HG02885 (cell line): ENCODE measurements at regions not wholly inside any gene's neighbourhood (a gene's known extent, or its start where the extent isn't known, plus 50 kb on each side); places are given as distances from the start of the nearest gene placed in this dataset.
"Not testable (repeated sequence)": the region's sequence is repeated elsewhere in the genome, so short reads cannot be mapped to it uniquely, and the experiment has no call there.

ENCODE experiments used
- ATAC-seq: cut with Tn5 transposase; IDR thresholded peaks from one replicate; pipeline ENCODE4 v1.9.1; 2021; ENCODE audit warnings: mild to moderate bottlenecking; ENCODE audit not compliant: unreplicated experiment, poor library complexity

GRCh38 chr21:36207577-36208320, 51.1 kb downstream of the DOP1B start:
- no peak for ATAC-seq

- ATAC-seq: no peak
These were observed 51.8 kb downstream of the DOP1B start for GRCh38 chr21:36208326-36209013.

GRCh38 chr21:36209626-36210171, 53.1 kb downstream of the DOP1B start:
- no peak for ATAC-seq

- no peak for ATAC-seq
These were observed 54.4 kb downstream of the DOP1B start for GRCh38 chr21:36210779-36211659.

DNA sequence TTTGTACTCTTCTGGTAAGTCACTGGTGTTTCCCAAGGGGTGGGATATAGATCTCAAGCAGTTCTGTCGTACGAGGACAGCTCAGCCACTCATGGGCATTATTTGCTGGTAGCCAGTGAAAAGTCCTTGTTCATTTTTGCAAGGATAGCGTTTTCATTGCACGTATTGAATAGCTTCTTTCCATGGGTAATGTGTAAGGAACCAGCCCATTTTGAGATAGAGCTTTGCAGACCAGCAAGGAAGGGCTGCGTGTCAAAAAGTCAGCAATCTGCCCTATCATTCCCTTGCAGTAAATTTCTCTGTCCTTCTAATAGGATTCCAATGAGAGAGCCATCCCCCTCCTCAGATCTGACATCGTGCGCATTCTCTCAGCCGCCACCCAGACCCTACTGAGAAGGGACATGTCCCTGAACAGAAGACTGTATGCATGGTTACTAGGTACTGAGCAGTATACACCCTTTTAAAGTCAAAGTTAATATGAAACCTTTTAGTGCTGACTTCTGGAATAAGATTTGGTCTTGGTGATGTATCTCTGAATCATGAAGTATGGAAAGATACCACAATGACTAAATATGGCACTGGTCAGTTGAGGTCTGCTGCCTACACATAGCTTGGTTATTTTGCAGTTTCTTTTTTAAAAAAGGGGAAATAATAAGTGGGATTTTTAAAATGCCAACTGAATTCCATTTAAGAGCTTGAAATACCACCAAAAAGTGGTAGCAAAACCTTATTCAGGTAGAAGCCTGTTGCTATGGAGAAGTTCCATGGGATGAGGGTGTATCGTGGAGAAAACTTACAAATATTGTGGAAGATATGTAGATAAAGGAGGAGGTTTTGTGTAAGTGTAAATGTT, 55.3 kb downstream of the DOP1B start:
- no peak for ATAC-seq

DNA sequence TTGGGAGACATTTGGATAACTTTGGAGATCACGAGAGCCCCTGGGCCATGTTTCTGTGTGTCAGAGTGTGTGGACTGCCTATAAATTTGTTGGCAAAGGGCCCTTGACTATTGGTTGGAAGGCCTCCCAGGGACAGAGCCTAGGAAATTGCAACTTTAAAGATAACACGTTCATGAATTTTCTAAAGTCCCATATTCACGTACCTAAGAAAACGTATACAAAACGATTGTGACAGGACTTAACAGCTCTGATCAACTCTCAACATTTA, 55.8 kb downstream of the DOP1B start:
- ATAC-seq: no peak

GRCh38 chr21:36214561-36214960, 57.9 kb downstream of the DOP1B start:
- no peak for ATAC-seq

GRCh38 chr21:36217743-36218142, 61.1 kb downstream of the DOP1B start:
- ATAC-seq: no peak

- ATAC-seq: no peak
These were observed 62.1 kb downstream of the DOP1B start for GRCh38 chr21:36218691-36219090.

DNA sequence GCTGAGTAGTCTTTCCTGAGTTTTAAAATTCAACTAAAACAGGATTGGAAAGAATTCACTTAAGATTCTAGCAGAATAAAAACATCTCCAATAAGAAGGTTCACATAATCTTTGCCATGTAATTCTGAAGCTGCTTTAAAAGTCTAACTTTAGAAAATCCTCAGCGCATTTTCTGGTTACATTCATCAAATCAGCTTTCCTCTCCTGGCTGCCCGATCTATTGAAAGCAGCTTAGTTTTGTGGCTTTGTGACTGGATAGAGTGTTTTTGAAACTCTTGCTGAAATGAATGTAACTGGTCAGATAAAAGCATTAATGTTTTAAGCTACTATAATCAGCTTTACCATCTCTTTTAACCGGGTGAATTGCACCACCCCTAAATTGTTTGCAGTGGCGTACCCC, 66.8 kb downstream of the DOP1B start:
- no peak for ATAC-seq

- no peak for ATAC-seq
These were observed 72.6 kb downstream of the DOP1B start for GRCh38 chr21:36229181-36229580.

- ATAC-seq: not testable (repeated sequence)
These were observed 74.8 kb downstream of the DOP1B start for GRCh38 chr21:36231444-36231843.

DNA sequence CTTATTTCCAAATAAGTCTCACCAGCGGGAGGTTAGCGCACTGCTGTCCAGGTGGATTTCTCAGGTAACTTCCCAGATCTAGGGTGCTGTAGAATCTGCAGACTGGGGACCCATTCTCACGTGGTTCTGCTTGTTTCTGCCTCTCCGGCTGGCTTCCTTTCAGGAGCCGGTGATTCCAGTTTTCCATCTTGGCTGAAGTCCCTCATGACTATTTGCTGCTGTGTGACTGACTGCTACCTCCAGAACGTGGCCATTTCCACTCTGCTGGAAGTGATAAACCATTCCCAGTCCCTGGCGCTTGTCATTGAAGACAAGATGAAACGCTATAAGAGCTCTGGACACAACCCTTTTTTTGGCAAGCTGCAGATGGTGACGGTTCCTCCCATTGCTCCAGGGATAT, 76.0 kb downstream of the DOP1B start:
- no peak for ATAC-seq

GRCh38 chr21:36235058-36235582, 78.5 kb downstream of the DOP1B start:
- no peak for ATAC-seq

GRCh38 chr21:36236052-36236730, 79.6 kb downstream of the DOP1B start:
- no peak for ATAC-seq

GRCh38 chr21:36237441-36237840, 80.8 kb downstream of the DOP1B start:
- ATAC-seq: no peak

GRCh38 chr21:36239585-36239984, 80.4 kb upstream of the MORC3 start:
- no peak for ATAC-seq

- ATAC-seq: no peak
These were observed 78.3 kb upstream of the MORC3 start for GRCh38 chr21:36241717-36242116.

DNA sequence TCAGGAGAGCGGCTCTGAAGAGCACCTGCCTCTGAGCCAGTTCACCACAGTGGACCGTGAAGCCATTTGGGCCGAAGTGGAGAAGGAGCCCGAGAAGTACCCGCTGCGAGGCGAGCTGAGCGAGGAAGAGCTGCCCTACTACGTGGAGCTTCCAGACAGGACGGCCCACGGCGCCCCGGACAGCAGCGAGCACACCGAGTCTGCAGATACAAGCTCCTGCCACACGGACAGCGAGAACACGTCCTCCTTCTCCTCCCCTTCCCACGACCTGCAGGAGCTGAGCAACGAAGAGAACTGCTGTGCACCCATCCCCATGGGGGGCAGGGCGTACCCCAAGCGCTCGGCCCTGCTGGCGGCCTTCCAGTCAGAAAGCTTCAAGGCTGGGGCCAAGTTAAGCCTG, 74.9 kb upstream of the MORC3 start:
- ATAC-seq: no peak
